Chondrocyte (in vitro differentiated cells): ENCODE measurements at regions not wholly inside any gene's neighbourhood (a gene's known extent, or its start where the extent isn't known, plus 50 kb on each side); places are given as distances from the start of the nearest gene placed in this dataset.

Experiments
- DNase-seq: peaks from one replicate; pipeline ENCODE4 v3.0.0; 2021; ENCODE audit warnings: mixed read lengths, low spot score
- H3K27ac Mint-ChIP-seq: one replicate; pipeline ENCODE4 v1.8.0; 2021; ENCODE audit warnings: mild to moderate bottlenecking, moderate library complexity, mixed read lengths; ENCODE audit not compliant: unreplicated experiment
- H3K27me3 Mint-ChIP-seq: 2 replicates; pipeline ENCODE4 v1.8.0; 2021; ENCODE audit warnings: low read depth, mixed read lengths
- H3K36me3 Mint-ChIP-seq: 2 replicates; pipeline ENCODE4 v1.8.0; 2021; ENCODE audit warnings: low read depth, mixed read lengths
- H3K4me1 Mint-ChIP-seq: 2 replicates; pipeline ENCODE4 v1.8.0; 2021; ENCODE audit warnings: low read depth, mild to moderate bottlenecking, mixed read lengths
- H3K4me3 Mint-ChIP-seq: one replicate; pipeline ENCODE4 v1.8.0; 2021; ENCODE audit warnings: mild to moderate bottlenecking, moderate library complexity, mixed read lengths; ENCODE audit not compliant: unreplicated experiment
- H3K9me3 Mint-ChIP-seq: 2 replicates; pipeline ENCODE4 v1.8.0; 2021; ENCODE audit warnings: low read depth, mixed read lengths
- CTCF ChIP-seq: fragments of 200-600 bp; sonication (generic); IDR thresholded peaks from 2 replicates; pipeline ENCODE4 v1.5.0; 2021; ENCODE audit warnings: antibody characterized with exemption, mild to moderate bottlenecking, moderate library complexity

- Mint-ChIP-seq H3K4me3 (no peak overlapping the region), H3K4me1 (no peaks in the 10 kb centered on the region), H3K36me3 (no peaks in the 10 kb centered on the region), H3K27me3 (peaks cover 24% of the 10 kb centered on the region), H3K27ac (no peak overlapping the region), H3K9me3 (peaks cover 7% of the 10 kb centered on the region)
- DNase-seq, result no peak
- TF ChIP-seq CTCF, result no peak
Measured at GRCh38 chr19:28402701-28403290, 810.2 kb downstream of the UQCRFS1 start.

- peaks cover 7% of the 10 kb centered on the region for H3K9me3 Mint-ChIP-seq
Measured at GRCh38 chr19:28401739-28402424, 811.1 kb downstream of the UQCRFS1 start.

GRCh38 chr19:28400953-28401671, 811.8 kb downstream of the UQCRFS1 start:
- no peak overlapping the region for H3K27ac Mint-ChIP-seq
- no peak overlapping the region for H3K4me3 Mint-ChIP-seq
- no peaks in the 10 kb centered on the region for H3K4me1 Mint-ChIP-seq
- H3K36me3 Mint-ChIP-seq, result no peaks in the 10 kb centered on the region
- H3K9me3 Mint-ChIP-seq, result peaks cover 7% of the 10 kb centered on the region
- DNase-seq, result no peak
- H3K27me3 Mint-ChIP-seq, result peaks cover 21% of the 10 kb centered on the region
- no peak for TF ChIP-seq CTCF

More at GRCh38 chr19:28401739-28402424, 811.1 kb downstream of the UQCRFS1 start:
- Mint-ChIP-seq H3K4me1 (no peaks in the 10 kb centered on the region), H3K27ac (no peak overlapping the region), H3K4me3 (no peak overlapping the region), H3K36me3 (no peaks in the 10 kb centered on the region), H3K27me3 (peaks cover 24% of the 10 kb centered on the region)
- no peak for TF ChIP-seq CTCF
- no peak for DNase-seq

- H3K4me3 Mint-ChIP-seq, result no peak overlapping the region
- H3K36me3 Mint-ChIP-seq, result no peaks in the 10 kb centered on the region
- H3K27ac Mint-ChIP-seq, result no peak overlapping the region
- H3K4me1 Mint-ChIP-seq, result no peaks in the 10 kb centered on the region
- TF ChIP-seq CTCF, result no peak
- DNase-seq, result no peak
- peaks cover 9% of the 10 kb centered on the region for H3K27me3 Mint-ChIP-seq
- H3K9me3 Mint-ChIP-seq, result peaks cover 7% of the 10 kb centered on the region
Measured at GRCh38 chr19:28399187-28399586, 813.8 kb downstream of the UQCRFS1 start.

GRCh38 chr19:28397800-28398199, 815.2 kb downstream of the UQCRFS1 start:
- H3K27me3 Mint-ChIP-seq, result peaks cover 5% of the 10 kb centered on the region
- no peak for DNase-seq

More at GRCh38 chr19:28397800-28398199, 815.2 kb downstream of the UQCRFS1 start:
- no peaks in the 10 kb centered on the region for H3K4me1 Mint-ChIP-seq
- peaks cover 7% of the 10 kb centered on the region for H3K9me3 Mint-ChIP-seq
- no peak overlapping the region for H3K4me3 Mint-ChIP-seq
- no peak overlapping the region for H3K27ac Mint-ChIP-seq
- H3K36me3 Mint-ChIP-seq, result no peaks in the 10 kb centered on the region
- TF ChIP-seq CTCF, result no peak
